ENCODE measurements at regions not wholly inside any gene's neighbourhood (a gene's known extent, or its start where the extent isn't known, plus 50 kb on each side); places are given as distances from the start of the nearest gene placed in this dataset.

GRCh38 chr5:19314840-19315239 lies 673.2 kb downstream of the CDH18 start:
- TF ChIP-seq CTCF (IDR thresholded peaks at IDR 0.05) (peak in 1 of 3 experiments; percentile 9), POLR2A (IDR thresholded peaks at IDR 0.05) (no peak)

Measured in vagina (tissue), 2 donors.